ENCODE measurements at regions not wholly inside any gene's neighbourhood (a gene's known extent, or its start where the extent isn't known, plus 50 kb on each side); places are given as distances from the start of the nearest gene placed in this dataset.

- no peak for DNase-seq
Observed at GRCh38 chr15:79185199-79185598, 94.6 kb upstream of the RASGRF1 start.

- peak; percentile 85 for DNase-seq
Observed at GRCh38 chr15:79184465-79184892, 93.9 kb upstream of the RASGRF1 start.

GRCh38 chr15:79180318-79180717 is 89.7 kb upstream of the RASGRF1 start:
- no peak for DNase-seq

GRCh38 chr15:79179597-79179996 is 89.0 kb upstream of the RASGRF1 start:
- no peak for DNase-seq

GRCh38 chr15:79179108-79179561 is 88.6 kb upstream of the RASGRF1 start:
- no peak for DNase-seq

GRCh38 chr15:79178594-79178993 is 88.0 kb upstream of the RASGRF1 start:
- no peak for DNase-seq

GRCh38 chr15:79176151-79176550 is 85.6 kb upstream of the RASGRF1 start:
- DNase-seq = no peak

- DNase-seq = no peak
Observed at GRCh38 chr15:79172801-79173460, 82.4 kb upstream of the RASGRF1 start.

GRCh38 chr15:79172032-79172481 is 81.5 kb upstream of the RASGRF1 start:
- DNase-seq = peak; percentile 24

- no peak for DNase-seq
Observed at GRCh38 chr15:79171320-79172031, 80.9 kb upstream of the RASGRF1 start.

- DNase-seq = no peak
Observed at GRCh38 chr15:79170256-79170664, 79.7 kb upstream of the RASGRF1 start.

GRCh38 chr15:79169526-79170133 is 79.0 kb upstream of the RASGRF1 start:
- DNase-seq = no peak

GRCh38 chr15:79168922-79169456 is 78.4 kb upstream of the RASGRF1 start:
- DNase-seq = no peak

GRCh38 chr15:79167776-79168175 is 77.2 kb upstream of the RASGRF1 start:
- DNase-seq = no peak

- DNase-seq = no peak
Observed at GRCh38 chr15:79166311-79166955, 75.9 kb upstream of the RASGRF1 start.

- DNase-seq = no peak
Observed at GRCh38 chr15:79164465-79164864, 73.9 kb upstream of the RASGRF1 start.

- DNase-seq = no peak
Observed at GRCh38 chr15:79164043-79164442, 73.5 kb upstream of the RASGRF1 start.

GRCh38 chr15:79163395-79163794 is 72.8 kb upstream of the RASGRF1 start:
- no peak for DNase-seq

GRCh38 chr15:79161837-79162508 is 71.4 kb upstream of the RASGRF1 start:
- DNase-seq = no peak

GRCh38 chr15:79160211-79160610 is 69.6 kb upstream of the RASGRF1 start:
- no peak for DNase-seq

GRCh38 chr15:79157631-79158592 is 67.3 kb upstream of the RASGRF1 start:
- no peak for DNase-seq
